PC-3 (cell line): ENCODE measurements at regions not wholly inside any gene's neighbourhood (a gene's known extent, or its start where the extent isn't known, plus 50 kb on each side); places are given as distances from the start of the nearest gene placed in this dataset.
"Not testable (repeated sequence)": the region's sequence is repeated elsewhere in the genome, so short reads cannot be mapped to it uniquely, and the experiment has no call there.

ENCODE experiments used
- EZH2 ChIP-seq: fragments of 300-600 bp; sonication (generic); IDR thresholded peaks from one replicate; pipeline ENCODE4 v1.6.1; 2017; ENCODE audit warnings: antibody characterized with exemption, mild to moderate bottlenecking, low read length; ENCODE audit not compliant: unreplicated experiment
- EZH2phosphoT487 ChIP-seq: fragments of 300-600 bp; sonication (generic); IDR thresholded peaks from 2 replicates; pipeline ENCODE4 v1.6.1; 2018; ENCODE audit warnings: mild to moderate bottlenecking, antibody characterized with exemption, low read length, borderline replicate concordance
- TF ChIP-seq, protein P1 (sequence below): fragments of 300-600 bp; sonication (generic); conservative IDR thresholded peaks from 2 replicates; pipeline ENCODE4 v1.5.1; 2017; ENCODE audit warnings: antibody characterized with exemption, low read depth, mild to moderate bottlenecking, low read length

DNA sequence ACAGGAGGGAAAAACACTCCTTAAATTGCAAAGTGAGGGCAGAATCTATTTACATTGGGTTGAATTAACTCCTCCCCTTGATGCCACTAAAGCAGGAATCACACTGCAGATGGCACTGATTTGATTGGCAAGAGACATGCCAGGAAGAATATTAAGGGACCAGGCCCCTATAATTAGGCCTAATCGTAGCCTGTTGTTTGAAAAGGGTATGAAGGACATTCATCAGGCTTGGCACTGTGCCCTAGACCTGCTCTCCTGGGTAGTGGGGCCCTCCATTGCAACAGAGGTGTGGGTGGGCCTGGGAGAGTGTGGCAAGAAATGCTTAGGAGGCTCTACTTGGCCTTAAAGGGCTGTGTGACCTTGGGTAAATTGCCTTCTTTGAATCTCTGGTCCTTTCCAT lies 102.3 kb downstream of the SINHCAF start:
- TF ChIP-seq, protein P1, sequence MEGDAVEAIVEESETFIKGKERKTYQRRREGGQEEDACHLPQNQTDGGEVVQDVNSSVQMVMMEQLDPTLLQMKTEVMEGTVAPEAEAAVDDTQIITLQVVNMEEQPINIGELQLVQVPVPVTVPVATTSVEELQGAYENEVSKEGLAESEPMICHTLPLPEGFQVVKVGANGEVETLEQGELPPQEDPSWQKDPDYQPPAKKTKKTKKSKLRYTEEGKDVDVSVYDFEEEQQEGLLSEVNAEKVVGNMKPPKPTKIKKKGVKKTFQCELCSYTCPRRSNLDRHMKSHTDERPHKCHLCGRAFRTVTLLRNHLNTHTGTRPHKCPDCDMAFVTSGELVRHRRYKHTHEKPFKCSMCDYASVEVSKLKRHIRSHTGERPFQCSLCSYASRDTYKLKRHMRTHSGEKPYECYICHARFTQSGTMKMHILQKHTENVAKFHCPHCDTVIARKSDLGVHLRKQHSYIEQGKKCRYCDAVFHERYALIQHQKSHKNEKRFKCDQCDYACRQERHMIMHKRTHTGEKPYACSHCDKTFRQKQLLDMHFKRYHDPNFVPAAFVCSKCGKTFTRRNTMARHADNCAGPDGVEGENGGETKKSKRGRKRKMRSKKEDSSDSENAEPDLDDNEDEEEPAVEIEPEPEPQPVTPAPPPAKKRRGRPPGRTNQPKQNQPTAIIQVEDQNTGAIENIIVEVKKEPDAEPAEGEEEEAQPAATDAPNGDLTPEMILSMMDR, result not testable (repeated sequence)
- TF ChIP-seq EZH2phosphoT487, EZH2: not testable (repeated sequence)
